ENCODE measurements at regions not wholly inside any gene's neighbourhood (a gene's known extent, or its start where the extent isn't known, plus 50 kb on each side); places are given as distances from the start of the nearest gene placed in this dataset.

GRCh38 chr5:91639744-91640143 is 256.6 kb upstream of the ARRDC3 start:
- Mint-ChIP-seq H3K27me3 (ENCODE audit: unreplicated experiment) (no peaks in the 10 kb centered on the region), H3K27ac (ENCODE audit: unreplicated experiment) (no peak overlapping the region), H3K4me1 (ENCODE audit: low read depth, unreplicated experiment) (no peaks in the 10 kb centered on the region), H3K4me3 (ENCODE audit: unreplicated experiment) (no peak overlapping the region), H3K36me3 (ENCODE audit: unreplicated experiment) (no peaks in the 10 kb centered on the region), H3K9me3 (ENCODE audit: unreplicated experiment) (no peaks in the 10 kb centered on the region)
- TF ChIP-seq CTCF (IDR thresholded peaks at IDR 0.05; ENCODE audit: partially characterized antibody, unreplicated experiment) = no peak
- DNase-seq = no peak

DNA sequence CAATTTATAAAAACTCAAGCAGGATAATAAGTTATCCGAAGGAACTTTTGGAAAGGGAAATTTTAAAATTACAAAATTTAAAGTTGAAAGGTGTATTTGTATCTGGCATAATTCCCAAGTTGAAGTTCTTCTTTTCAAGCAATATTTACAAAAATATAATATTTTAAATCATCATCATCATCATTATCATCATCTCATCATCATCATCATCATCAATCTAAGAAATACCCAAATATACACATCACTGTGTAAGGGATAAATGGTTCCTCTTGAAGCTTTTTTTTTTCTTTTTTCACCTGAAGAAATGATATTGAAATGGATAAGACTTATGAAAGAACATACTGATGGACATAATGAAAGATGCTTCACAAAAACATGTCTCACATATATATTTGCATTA is 254.9 kb upstream of the ARRDC3 start:
- no peak for DNase-seq
- Mint-ChIP-seq H3K36me3 (ENCODE audit: unreplicated experiment) (no peaks in the 10 kb centered on the region), H3K27me3 (ENCODE audit: unreplicated experiment) (no peaks in the 10 kb centered on the region), H3K9me3 (ENCODE audit: unreplicated experiment) (no peaks in the 10 kb centered on the region), H3K4me3 (ENCODE audit: unreplicated experiment) (no peak overlapping the region), H3K27ac (ENCODE audit: unreplicated experiment) (no peak overlapping the region), H3K4me1 (ENCODE audit: low read depth, unreplicated experiment) (no peaks in the 10 kb centered on the region)
- no peak for TF ChIP-seq CTCF (IDR thresholded peaks at IDR 0.05; ENCODE audit: partially characterized antibody, unreplicated experiment)

DNA sequence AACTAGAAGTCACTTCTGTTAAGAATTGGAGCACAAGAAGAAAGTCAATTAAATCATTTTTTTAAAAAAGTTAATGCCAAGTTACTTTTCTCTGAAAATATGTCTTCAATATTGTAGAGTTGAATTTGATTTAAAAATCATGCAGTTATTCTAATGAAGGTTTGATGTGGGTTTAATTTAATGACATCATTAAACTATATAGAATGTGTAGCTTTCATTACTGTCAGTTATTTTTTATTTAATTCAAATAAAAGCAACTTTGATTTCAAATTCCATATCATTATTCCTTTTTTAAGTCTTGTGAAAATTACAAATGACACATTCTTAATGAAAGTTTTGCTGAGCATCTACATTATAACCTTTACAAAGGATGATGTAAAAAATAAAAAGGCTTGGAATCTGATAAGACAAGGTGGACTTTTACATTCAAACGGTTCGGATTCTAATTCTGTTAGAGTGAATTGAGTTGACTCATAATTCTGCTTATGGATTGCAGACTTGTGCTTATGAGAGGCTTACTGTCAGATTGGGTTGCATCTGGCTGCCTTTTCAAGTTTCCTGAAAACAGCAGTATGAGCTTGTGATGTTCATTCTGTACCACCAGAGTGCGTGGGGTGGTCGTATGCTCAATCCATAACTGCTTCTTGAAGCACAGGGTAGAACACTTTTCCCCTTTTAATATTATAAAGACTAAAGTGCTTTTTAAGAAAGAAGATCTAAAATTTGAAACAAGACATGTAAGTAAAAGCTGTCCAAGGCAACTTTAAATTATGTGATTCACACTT is 253.0 kb upstream of the ARRDC3 start:
- Mint-ChIP-seq H3K9me3 (ENCODE audit: unreplicated experiment) (no peaks in the 10 kb centered on the region), H3K4me3 (ENCODE audit: unreplicated experiment) (no peak overlapping the region), H3K4me1 (ENCODE audit: low read depth, unreplicated experiment) (no peaks in the 10 kb centered on the region), H3K27ac (ENCODE audit: unreplicated experiment) (no peak overlapping the region), H3K36me3 (ENCODE audit: unreplicated experiment) (no peaks in the 10 kb centered on the region), H3K27me3 (ENCODE audit: unreplicated experiment) (no peaks in the 10 kb centered on the region)
- TF ChIP-seq CTCF (IDR thresholded peaks at IDR 0.05; ENCODE audit: partially characterized antibody, unreplicated experiment) = no peak
- DNase-seq = no peak

DNA sequence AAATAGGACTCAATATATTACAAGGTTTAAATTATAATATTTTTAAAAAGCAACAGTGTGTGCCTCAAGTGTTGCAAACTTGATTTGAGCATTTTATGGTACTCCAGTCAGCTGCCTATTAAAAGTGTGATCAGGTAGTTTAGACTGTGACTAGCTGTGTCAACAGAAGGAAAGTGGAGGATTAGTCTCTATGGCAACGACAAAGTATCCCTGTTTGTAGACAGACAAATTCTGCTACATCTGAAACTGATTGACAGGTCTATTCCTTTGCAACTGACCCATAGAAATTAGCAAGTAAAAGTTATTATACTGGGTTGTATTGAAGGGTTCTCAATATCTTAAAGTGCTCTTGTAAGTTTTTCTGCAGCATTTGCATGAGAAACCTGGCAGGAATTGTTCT is 249.8 kb upstream of the ARRDC3 start:
- no peaks in the 10 kb centered on the region for H3K36me3 Mint-ChIP-seq (ENCODE audit: unreplicated experiment)
- no peaks in the 10 kb centered on the region for H3K9me3 Mint-ChIP-seq (ENCODE audit: unreplicated experiment)
- H3K27me3 Mint-ChIP-seq (ENCODE audit: unreplicated experiment) = no peaks in the 10 kb centered on the region
- no peaks in the 10 kb centered on the region for H3K4me1 Mint-ChIP-seq (ENCODE audit: low read depth, unreplicated experiment)
- H3K4me3 Mint-ChIP-seq (ENCODE audit: unreplicated experiment) = no peak overlapping the region
- no peak for DNase-seq
- TF ChIP-seq CTCF (IDR thresholded peaks at IDR 0.05; ENCODE audit: partially characterized antibody, unreplicated experiment) = no peak
- H3K27ac Mint-ChIP-seq (ENCODE audit: unreplicated experiment) = no peak overlapping the region

DNA sequence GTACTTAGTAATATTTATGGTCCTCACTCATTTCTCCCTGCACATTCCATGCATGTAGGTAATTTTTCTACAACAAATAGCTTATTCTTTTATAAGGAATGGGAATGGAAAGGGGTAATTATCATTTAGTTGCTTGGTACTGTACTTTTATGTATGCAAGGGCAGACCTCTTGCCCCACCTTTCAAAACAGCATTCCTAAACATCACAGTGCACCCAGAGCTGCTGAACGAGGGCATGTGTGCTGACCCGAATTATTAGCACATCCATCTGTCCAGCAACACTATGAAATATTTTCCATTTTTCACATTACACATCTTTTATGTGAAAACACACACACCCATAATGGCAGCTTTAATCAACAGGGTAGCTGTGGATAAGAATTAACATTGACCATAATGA is 228.6 kb upstream of the ARRDC3 start:
- no peaks in the 10 kb centered on the region for H3K9me3 Mint-ChIP-seq (ENCODE audit: unreplicated experiment)
- no peak for DNase-seq
- H3K36me3 Mint-ChIP-seq (ENCODE audit: unreplicated experiment) = no peaks in the 10 kb centered on the region
- H3K27ac Mint-ChIP-seq (ENCODE audit: unreplicated experiment) = no peak overlapping the region
- H3K4me3 Mint-ChIP-seq (ENCODE audit: unreplicated experiment) = no peak overlapping the region
- no peaks in the 10 kb centered on the region for H3K4me1 Mint-ChIP-seq (ENCODE audit: low read depth, unreplicated experiment)
- no peak for TF ChIP-seq CTCF (IDR thresholded peaks at IDR 0.05; ENCODE audit: partially characterized antibody, unreplicated experiment)
- no peaks in the 10 kb centered on the region for H3K27me3 Mint-ChIP-seq (ENCODE audit: unreplicated experiment)

All from glutamatergic neuron (in vitro differentiated cells).